H9 (cell line): ENCODE measurements at regions not wholly inside any gene's neighbourhood (a gene's known extent, or its start where the extent isn't known, plus 50 kb on each side); places are given as distances from the start of the nearest gene placed in this dataset.

Experiments used
- DNase-seq: peaks from one replicate; pipeline ENCODE4 v3.0.0-alpha.2; 2017
- H2AFZ ChIP-seq: one replicate; pipeline ENCODE4 v1.6.1; 2013; ENCODE audit warnings: mild to moderate bottlenecking, low read length, control low read depth, moderate library complexity
- H2AK5ac ChIP-seq: 2 replicates; pipeline ENCODE4 v1.6.1; 2013; ENCODE audit warnings: low read length, control low read depth, mixed read lengths; ENCODE audit not compliant: insufficient read length
- H2BK120ac ChIP-seq: one replicate; pipeline ENCODE4 v1.6.1; 2013; ENCODE audit warnings: low read depth, mild to moderate bottlenecking, low read length, control low read depth, inconsistent platforms; ENCODE audit not compliant: poor library complexity, severe bottlenecking
- H2BK12ac ChIP-seq: 2 replicates; pipeline ENCODE4 v1.6.1; 2013; ENCODE audit warnings: low read length, control low read depth, mixed read lengths, low read depth; ENCODE audit not compliant: insufficient read length
- H2BK15ac ChIP-seq: 2 replicates; pipeline ENCODE4 v1.6.1; 2013; ENCODE audit warnings: low read depth, low read length, control low read depth
- H2BK20ac ChIP-seq: one replicate; pipeline ENCODE4 v1.6.1; 2013; ENCODE audit warnings: low read depth, mild to moderate bottlenecking, low read length, control low read depth, inconsistent platforms; ENCODE audit not compliant: poor library complexity, severe bottlenecking
- H2BK5ac ChIP-seq: 2 replicates; pipeline ENCODE4 v1.6.1; 2013; ENCODE audit warnings: low read length, control low read depth, mixed read lengths; ENCODE audit not compliant: insufficient read length
- H3K14ac ChIP-seq: 2 replicates; pipeline ENCODE4 v1.6.1; 2013; ENCODE audit warnings: low read length, control low read depth; ENCODE audit not compliant: insufficient read depth
- H3K18ac ChIP-seq: 2 replicates; pipeline ENCODE4 v1.6.1; 2013; ENCODE audit warnings: low read depth, mild to moderate bottlenecking, mixed read lengths, low read length, control low read depth; ENCODE audit not compliant: insufficient read length
- H3K23ac ChIP-seq: 2 replicates; pipeline ENCODE4 v1.6.1; 2013; ENCODE audit warnings: low read length, control low read depth, mixed read lengths, low read depth; ENCODE audit not compliant: insufficient read length
- H3K23me2 ChIP-seq: 2 replicates; pipeline ENCODE4 v1.6.1; 2013; ENCODE audit warnings: low read depth, mild to moderate bottlenecking, mixed read lengths, low read length, control low read depth; ENCODE audit not compliant: insufficient read length, poor library complexity, severe bottlenecking
- H3K27ac ChIP-seq: 2 replicates; pipeline ENCODE4 v1.5.1; 2013; ENCODE audit warnings: low read length, control low read depth, mixed read lengths, low read depth; ENCODE audit not compliant: insufficient read length
- H3K27me3 ChIP-seq: 2 replicates; pipeline ENCODE4 v1.6.1; 2013; ENCODE audit warnings: low read length, control low read depth, inconsistent platforms; ENCODE audit not compliant: insufficient read depth
- H3K4ac ChIP-seq: 2 replicates; pipeline ENCODE4 v1.6.1; 2013; ENCODE audit warnings: low read depth, mild to moderate bottlenecking, control low read depth, inconsistent platforms, low read length, moderate library complexity
- H3K4me1 ChIP-seq: 2 replicates; pipeline ENCODE4 v1.6.1; 2013; ENCODE audit warnings: low read length, control low read depth, inconsistent platforms; ENCODE audit not compliant: insufficient read depth
- H3K4me2 ChIP-seq: 2 replicates; pipeline ENCODE4 v1.6.1; 2013; ENCODE audit warnings: low read length, control low read depth, mixed read lengths; ENCODE audit not compliant: insufficient read length, insufficient read depth
- H3K56ac ChIP-seq: 2 replicates; pipeline ENCODE4 v1.6.1; 2013; ENCODE audit warnings: low read depth, mild to moderate bottlenecking, mixed read lengths, low read length, control low read depth; ENCODE audit not compliant: insufficient read length
- H3K79me1 ChIP-seq: 2 replicates; pipeline ENCODE4 v1.6.1; 2013; ENCODE audit warnings: low read depth, mild to moderate bottlenecking, moderate library complexity, low read length, control low read depth, inconsistent platforms; ENCODE audit not compliant: insufficient read depth, poor library complexity, severe bottlenecking
- H3K79me2 ChIP-seq: 2 replicates; pipeline ENCODE4 v1.6.1; 2013; ENCODE audit warnings: low read length, control low read depth, inconsistent platforms; ENCODE audit not compliant: insufficient read depth
- H3K9ac ChIP-seq: 2 replicates; pipeline ENCODE4 v1.6.1; 2013; ENCODE audit warnings: low read length, control low read depth, mixed read lengths; ENCODE audit not compliant: insufficient read length; ENCODE audit errors: extremely low read depth
- H3K9me3 ChIP-seq: one replicate; pipeline ENCODE4 v1.6.1; 2013; ENCODE audit warnings: low read depth, low read length, inconsistent platforms; ENCODE audit not compliant: control insufficient read depth
- H3T11ph ChIP-seq: one replicate; pipeline ENCODE4 v1.6.1; 2013; ENCODE audit warnings: mild to moderate bottlenecking, low read length, control low read depth, inconsistent platforms
- H4K20me1 ChIP-seq: one replicate; pipeline ENCODE4 v1.6.1; 2013; ENCODE audit not compliant: control insufficient read depth, insufficient read length, insufficient read depth
- H4K5ac ChIP-seq: 2 replicates; pipeline ENCODE4 v1.6.1; 2013; ENCODE audit warnings: low read depth, mild to moderate bottlenecking, mixed read lengths, low read length, control low read depth; ENCODE audit not compliant: insufficient read length
- H4K8ac ChIP-seq: replicated peaks from 2 replicates; pipeline ENCODE4 v1.6.1; 2013; ENCODE audit warnings: low read length, control low read depth, mixed read lengths, low read depth; ENCODE audit not compliant: insufficient read length
- H4K91ac ChIP-seq: 2 replicates; pipeline ENCODE4 v1.6.1; 2013; ENCODE audit warnings: low read depth, mild to moderate bottlenecking, moderate library complexity, mixed read lengths, low read length, control low read depth; ENCODE audit not compliant: insufficient read length
- H3K27ac Mint-ChIP-seq, 3 experiments: 2 replicates in 2 of 3; 3 replicates in 1 of 3; pipeline ENCODE4 v1.8.0; 2020 to 2021; ENCODE audit warnings: mixed read lengths in 3 of 3, mild to moderate bottlenecking in 1 of 3, moderate library complexity in 1 of 3
- H3K27me3 Mint-ChIP-seq: 2 replicates; pipeline ENCODE4 v1.8.0; 2021; ENCODE audit warnings: low read depth, mild to moderate bottlenecking, moderate library complexity, mixed read lengths
- H3K36me3 Mint-ChIP-seq, 3 experiments: 2 replicates in 2 of 3; 3 replicates in 1 of 3; pipeline ENCODE4 v1.8.0; 2020 to 2021; ENCODE audit warnings: low read depth in 3 of 3, mixed read lengths in 3 of 3; ENCODE audit not compliant: insufficient read depth in 1 of 3
- H3K4me1 Mint-ChIP-seq, 2 experiments: 2 replicates each; pipeline ENCODE4 v1.8.0; 2020; ENCODE audit warnings: mixed read lengths in 2 of 2
- H3K4me3 Mint-ChIP-seq, 2 experiments: 2 replicates in 1 of 2; 3 replicates in 1 of 2; pipeline ENCODE4 v1.8.0; 2020 to 2021; ENCODE audit warnings: mild to moderate bottlenecking in 2 of 2, mixed read lengths in 2 of 2, moderate library complexity in 1 of 2
- H3K9me3 Mint-ChIP-seq, 2 experiments: 2 replicates in 1 of 2; 3 replicates in 1 of 2; pipeline ENCODE4 v1.8.0; 2020; ENCODE audit warnings: mild to moderate bottlenecking in 2 of 2, mixed read lengths in 2 of 2, moderate library complexity in 1 of 2
- CTCF ChIP-seq: fragments of 200-600 bp; sonication (generic); conservative IDR thresholded peaks from 3 replicates; pipeline ENCODE4 v1.8.0; 2021; ENCODE audit warnings: antibody characterized with exemption, mild to moderate bottlenecking
- WGBS: extraction: QIAGEN DNeasy Blood & Tissue Kit; methylation state at CpG from one replicate; pipeline ENCODE4 v1.1.7; 2013; ENCODE audit warnings: missing lambda C conversion rate, low lambda C conversion rate, mixed read lengths; ENCODE audit not compliant: insufficient read length; ENCODE audit errors: extremely low coverage; 5-methylcytosine and 5-hydroxymethylcytosine counted together

GRCh38 chr9:1254071-1254470, 203.9 kb downstream of the DMRT2 start:
- Histone ChIP-seq H4K5ac (no peak overlapping the region), H3K79me1 (no peaks in the 10 kb centered on the region), H3T11ph (no peak overlapping the region), H3K23me2 (no peaks in the 10 kb centered on the region), H2BK120ac (no peak overlapping the region), H3K18ac (no peak overlapping the region), H3K9ac (no peak overlapping the region), H3K4me2 (no peak overlapping the region), H3K27me3 (no peaks in the 10 kb centered on the region), H3K14ac (no peak overlapping the region), H4K8ac (no peak overlapping the region), H3K4me1 (no peaks in the 10 kb centered on the region), H3K23ac (no peak overlapping the region), H2AFZ (no peak overlapping the region), H4K20me1 (no peaks in the 10 kb centered on the region), H3K56ac (no peak overlapping the region), H2BK5ac (no peak overlapping the region), H3K79me2 (no peaks in the 10 kb centered on the region), H2AK5ac (no peak overlapping the region), H2BK20ac (no peak overlapping the region), H2BK15ac (no peak overlapping the region), H3K27ac (no peak overlapping the region), H2BK12ac (no peak overlapping the region), H3K4ac (no peak overlapping the region), H4K91ac (no peak overlapping the region), H3K9me3 (peaks cover 6% of the 10 kb centered on the region)
- Mint-ChIP-seq H3K36me3 (no peaks in the 10 kb centered on the region), H3K27me3 (peaks cover 1% of the 10 kb centered on the region; the same call in 1 of the 2 replicates), H3K9me3 (peaks cover 0 to 13% of the 10 kb centered on the region in 2 experiments; a peak in 3 of 5 replicates), H3K4me3 (no peak overlapping the region), H3K27ac (no peak overlapping the region), H3K4me1 (no peaks in the 10 kb centered on the region)
- TF ChIP-seq CTCF: no peak
- DNase-seq: no peak
- WGBS: no CpG with 5 or more reads among the region's 5 CpGs
